Activated naive CD8-positive, alpha-beta T cell treated with anti-CD3 and anti-CD28 coated beads for 36 hours (primary cell): ENCODE measurements at regions not wholly inside any gene's neighbourhood (a gene's known extent, or its start where the extent isn't known, plus 50 kb on each side); places are given as distances from the start of the nearest gene placed in this dataset.
A peak's percentile ranks its signal among the peaks of the same experiment; 100 is the strongest.
"Not testable (repeated sequence)": the region's sequence is repeated elsewhere in the genome, so short reads cannot be mapped to it uniquely, and the experiment has no call there.

Source experiments
- DNase-seq: peaks from one replicate; pipeline ENCODE4 v3.0.0; 2021
- H3K27ac Mint-ChIP-seq: one replicate; pipeline ENCODE4 v1.8.0; 2022; ENCODE audit warnings: mild to moderate bottlenecking, moderate library complexity, mixed read lengths
- H3K27me3 Mint-ChIP-seq: one replicate; pipeline ENCODE4 v1.8.0; 2022; ENCODE audit warnings: mild to moderate bottlenecking, mixed read lengths
- H3K36me3 Mint-ChIP-seq: one replicate; pipeline ENCODE4 v1.8.0; 2021; ENCODE audit warnings: mild to moderate bottlenecking, mixed read lengths
- H3K4me1 Mint-ChIP-seq: one replicate; pipeline ENCODE4 v1.8.0; 2021; ENCODE audit warnings: mixed read lengths
- H3K4me3 Mint-ChIP-seq: one replicate; pipeline ENCODE4 v1.8.0; 2022; ENCODE audit warnings: mild to moderate bottlenecking, moderate library complexity, mixed read lengths
- H3K9me3 Mint-ChIP-seq: one replicate; pipeline ENCODE4 v1.8.0; 2022; ENCODE audit warnings: mixed read lengths

GRCh38 chr12:68476794-68477193, 133.9 kb upstream of the RAP1B start:
- no peak for DNase-seq
- H3K4me1 Mint-ChIP-seq, result peaks cover 17% of the 10 kb centered on the region
- peaks cover 6% of the 10 kb centered on the region for H3K9me3 Mint-ChIP-seq
- no peak overlapping the region for H3K4me3 Mint-ChIP-seq
- no peak overlapping the region for H3K27ac Mint-ChIP-seq
- H3K27me3 Mint-ChIP-seq, result no peaks in the 10 kb centered on the region
- peaks cover 13% of the 10 kb centered on the region for H3K36me3 Mint-ChIP-seq

- peaks cover 6% of the 10 kb centered on the region for H3K9me3 Mint-ChIP-seq
- no peak overlapping the region for H3K27ac Mint-ChIP-seq
- no peaks in the 10 kb centered on the region for H3K27me3 Mint-ChIP-seq
- no peak for DNase-seq
- peaks cover 22% of the 10 kb centered on the region for H3K4me1 Mint-ChIP-seq
- H3K36me3 Mint-ChIP-seq, result peaks cover 13% of the 10 kb centered on the region
- no peak overlapping the region for H3K4me3 Mint-ChIP-seq
Observed at GRCh38 chr12:68477261-68477772, 133.4 kb upstream of the RAP1B start.

GRCh38 chr12:68477906-68478305, 132.8 kb upstream of the RAP1B start:
- DNase-seq, result no peak
- H3K4me3 Mint-ChIP-seq, result no peak overlapping the region
- no peaks in the 10 kb centered on the region for H3K27me3 Mint-ChIP-seq
- H3K4me1 Mint-ChIP-seq, result peaks cover 27% of the 10 kb centered on the region
- H3K9me3 Mint-ChIP-seq, result peaks cover 6% of the 10 kb centered on the region
- peaks cover 13% of the 10 kb centered on the region for H3K36me3 Mint-ChIP-seq
- H3K27ac Mint-ChIP-seq, result no peak overlapping the region

DNA sequence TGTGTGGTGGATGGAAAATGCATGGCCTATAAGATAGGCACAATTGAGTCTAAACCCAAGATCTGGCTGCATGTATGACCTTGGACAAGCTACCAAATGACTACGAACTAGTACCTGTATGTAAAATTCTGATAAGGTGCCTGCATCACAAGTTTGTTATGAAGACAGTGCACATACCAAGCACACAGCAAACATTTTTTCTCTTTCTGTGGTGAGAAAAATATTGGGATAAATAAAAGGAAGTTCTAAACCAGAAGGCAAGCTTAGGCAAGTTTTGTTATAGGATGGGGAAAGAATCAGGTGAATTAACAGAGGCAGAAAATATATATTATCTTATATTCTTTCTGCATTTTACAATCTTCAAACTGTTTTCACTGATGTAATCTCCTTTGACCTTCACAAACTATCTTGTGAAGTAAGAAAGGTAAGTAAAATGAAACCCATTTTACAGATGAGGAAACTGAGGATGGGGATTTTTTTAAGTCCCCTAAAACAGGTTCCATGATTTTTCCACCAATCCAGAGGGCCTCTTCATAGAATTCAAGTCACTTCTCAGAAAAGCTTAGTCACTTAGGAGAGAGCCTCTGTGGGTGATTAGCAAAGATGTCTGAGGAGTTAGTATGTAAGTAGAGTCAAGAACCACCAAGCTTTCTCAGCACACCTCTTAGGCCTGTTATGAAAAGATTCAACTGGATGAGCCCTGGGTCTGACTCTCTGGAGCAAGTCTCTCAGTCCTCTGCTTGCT, 132.0 kb upstream of the RAP1B start:
- Mint-ChIP-seq H3K27ac (no peak overlapping the region), H3K4me3 (no peak overlapping the region), H3K9me3 (peaks cover 6% of the 10 kb centered on the region), H3K36me3 (peaks cover 13% of the 10 kb centered on the region), H3K4me1 (peaks cover 32% of the 10 kb centered on the region), H3K27me3 (no peaks in the 10 kb centered on the region)
- no peak for DNase-seq

- Mint-ChIP-seq H3K4me3 (no peak overlapping the region), H3K27me3 (no peaks in the 10 kb centered on the region), H3K4me1 (peaks cover 35% of the 10 kb centered on the region), H3K27ac (no peak overlapping the region), H3K36me3 (peaks cover 13% of the 10 kb centered on the region), H3K9me3 (peaks cover 6% of the 10 kb centered on the region)
- no peak for DNase-seq
Observed at GRCh38 chr12:68479261-68479895, 131.3 kb upstream of the RAP1B start.

- Mint-ChIP-seq H3K27ac (no peak overlapping the region), H3K4me3 (no peak overlapping the region), H3K4me1 (peaks cover 35% of the 10 kb centered on the region), H3K36me3 (peaks cover 13% of the 10 kb centered on the region), H3K9me3 (peaks cover 6% of the 10 kb centered on the region), H3K27me3 (no peaks in the 10 kb centered on the region)
- DNase-seq, result no peak
Observed at GRCh38 chr12:68479896-68480291, 130.8 kb upstream of the RAP1B start.

GRCh38 chr12:68480526-68480925, 130.2 kb upstream of the RAP1B start:
- DNase-seq, result no peak
- Mint-ChIP-seq H3K4me1 (peaks cover 35% of the 10 kb centered on the region), H3K9me3 (peaks cover 6% of the 10 kb centered on the region), H3K27ac (peak overlapping the region; percentile 91), H3K27me3 (no peaks in the 10 kb centered on the region), H3K36me3 (peaks cover 13% of the 10 kb centered on the region), H3K4me3 (no peak overlapping the region)

- peak overlapping the region; percentile 5 for H3K4me3 Mint-ChIP-seq
- peaks cover 13% of the 10 kb centered on the region for H3K36me3 Mint-ChIP-seq
- no peaks in the 10 kb centered on the region for H3K27me3 Mint-ChIP-seq
- peaks cover 35% of the 10 kb centered on the region for H3K4me1 Mint-ChIP-seq
- H3K27ac Mint-ChIP-seq, result peak overlapping the region; percentile 91
- DNase-seq, result no peak
- H3K9me3 Mint-ChIP-seq, result peaks cover 6% of the 10 kb centered on the region
Observed at GRCh38 chr12:68481181-68481941, 129.3 kb upstream of the RAP1B start.

DNA sequence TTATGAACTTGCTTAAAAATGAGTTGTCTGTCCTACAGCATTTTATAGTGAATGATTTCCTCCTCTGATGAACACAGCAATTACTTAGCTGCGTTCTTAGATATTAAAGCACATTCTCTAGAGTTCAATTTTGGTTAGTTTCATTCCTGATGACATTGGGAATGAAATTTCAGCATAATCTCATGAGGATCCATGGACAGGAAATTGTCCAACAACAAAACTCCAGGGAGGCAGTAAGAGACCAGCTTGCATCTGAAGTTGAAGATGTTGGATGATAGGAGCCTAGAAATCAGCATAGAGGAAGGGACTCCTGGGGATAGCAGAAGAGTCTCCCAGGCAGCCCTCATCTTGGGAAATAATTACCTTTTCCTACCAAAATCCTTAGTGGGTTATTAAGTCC, 128.7 kb upstream of the RAP1B start:
- H3K4me3 Mint-ChIP-seq, result no peak overlapping the region
- H3K36me3 Mint-ChIP-seq, result peaks cover 13% of the 10 kb centered on the region
- H3K27me3 Mint-ChIP-seq, result no peaks in the 10 kb centered on the region
- peaks cover 6% of the 10 kb centered on the region for H3K9me3 Mint-ChIP-seq
- H3K4me1 Mint-ChIP-seq, result peaks cover 35% of the 10 kb centered on the region
- DNase-seq, result no peak
- peak overlapping the region; percentile 91 for H3K27ac Mint-ChIP-seq

DNA sequence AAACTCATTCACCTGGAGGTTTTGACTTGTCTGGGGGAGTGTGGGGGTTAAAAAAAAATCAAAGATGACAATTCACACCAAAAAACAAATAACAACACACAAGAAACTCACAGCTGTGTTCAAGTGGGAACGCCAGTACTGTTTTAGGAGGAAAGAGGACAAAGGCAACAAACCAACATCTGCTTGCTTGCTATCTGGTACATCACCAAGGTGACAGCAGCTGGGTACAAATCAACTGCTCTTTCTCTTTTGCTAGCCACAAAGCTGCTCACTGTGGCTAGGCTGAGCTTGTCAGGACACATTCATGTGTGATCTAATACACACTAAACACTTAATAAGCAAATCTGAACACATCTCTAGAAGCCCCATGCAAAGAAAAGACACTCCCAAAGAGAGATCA, 128.0 kb upstream of the RAP1B start:
- no peaks in the 10 kb centered on the region for H3K27me3 Mint-ChIP-seq
- no peak for DNase-seq
- peaks cover 13% of the 10 kb centered on the region for H3K36me3 Mint-ChIP-seq
- H3K27ac Mint-ChIP-seq, result no peak overlapping the region
- no peak overlapping the region for H3K4me3 Mint-ChIP-seq
- H3K9me3 Mint-ChIP-seq, result peaks cover 6% of the 10 kb centered on the region
- H3K4me1 Mint-ChIP-seq, result peaks cover 35% of the 10 kb centered on the region

GRCh38 chr12:68483592-68484383, 126.9 kb upstream of the RAP1B start:
- Mint-ChIP-seq H3K27ac (no peak overlapping the region), H3K27me3 (no peaks in the 10 kb centered on the region), H3K9me3 (peaks cover 6% of the 10 kb centered on the region), H3K4me1 (peaks cover 35% of the 10 kb centered on the region), H3K4me3 (no peak overlapping the region), H3K36me3 (peaks cover 13% of the 10 kb centered on the region)
- no peak for DNase-seq

- H3K9me3 Mint-ChIP-seq, H3K27me3 Mint-ChIP-seq: not testable (repeated sequence)
Observed at GRCh38 chr12:68484578-68484977, 126.1 kb upstream of the RAP1B start.

DNA sequence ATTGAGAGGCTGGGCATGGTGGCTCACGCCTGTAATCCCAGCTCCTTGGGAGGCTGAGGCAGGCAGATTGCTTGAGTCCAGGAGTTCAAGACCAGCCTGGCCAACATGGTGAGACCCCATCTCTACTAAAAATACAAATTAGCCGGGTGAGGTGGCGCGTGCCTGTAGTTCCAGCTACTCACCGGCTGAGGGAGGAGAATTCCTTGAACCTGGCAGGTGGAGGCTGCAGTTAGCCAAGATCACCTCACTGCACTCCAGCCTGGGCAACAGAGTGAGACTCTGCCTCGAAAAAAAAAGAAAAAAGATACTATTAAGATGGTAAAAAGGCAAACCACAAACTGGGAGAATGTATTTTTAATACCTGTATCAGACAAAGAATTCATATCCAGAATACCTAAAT, 124.2 kb upstream of the RAP1B start:
- H3K27me3 Mint-ChIP-seq, H3K9me3 Mint-ChIP-seq, H3K4me3 Mint-ChIP-seq, DNase-seq, H3K36me3 Mint-ChIP-seq, H3K27ac Mint-ChIP-seq: not testable (repeated sequence)
- peaks cover 28% of the 10 kb centered on the region for H3K4me1 Mint-ChIP-seq

More at GRCh38 chr12:68484578-68484977, 126.1 kb upstream of the RAP1B start:
- Mint-ChIP-seq H3K4me1 (peaks cover 31% of the 10 kb centered on the region), H3K36me3 (peaks cover 13% of the 10 kb centered on the region)
- not testable (repeated sequence) for H3K4me3 Mint-ChIP-seq, H3K27ac Mint-ChIP-seq, DNase-seq

DNA sequence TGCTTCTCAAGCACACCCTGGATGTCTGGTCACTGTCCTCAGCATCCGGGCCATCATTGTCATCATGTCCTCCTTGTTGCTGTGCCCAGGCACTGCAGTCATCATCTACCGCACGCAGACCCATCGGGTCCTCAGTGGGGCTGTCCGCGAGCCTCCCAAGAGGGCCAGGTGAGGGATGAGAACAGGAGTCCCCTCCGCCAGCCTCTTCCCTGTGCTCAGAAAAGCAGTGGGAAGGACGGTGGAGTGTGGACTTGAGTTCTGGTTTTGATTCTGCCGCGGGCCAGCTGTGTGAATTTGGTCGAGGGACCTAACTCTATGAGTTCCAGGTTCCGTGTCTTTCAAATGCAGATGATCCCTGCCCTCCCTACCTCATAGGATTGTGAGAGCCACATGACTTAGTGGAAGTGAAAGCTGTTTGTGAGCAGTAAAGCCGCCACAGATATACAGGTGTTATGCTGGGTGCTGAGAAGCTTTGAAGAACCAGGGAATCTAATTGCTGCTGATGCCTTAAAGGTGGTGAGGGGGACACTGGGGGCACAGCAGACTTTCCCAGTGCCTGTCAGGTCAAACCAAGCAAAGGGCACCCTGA, 122.9 kb upstream of the RAP1B start:
- no peak for DNase-seq
- Mint-ChIP-seq H3K4me1 (peaks cover 17% of the 10 kb centered on the region), H3K9me3 (peaks cover 3% of the 10 kb centered on the region), H3K27ac (no peak overlapping the region), H3K36me3 (peaks cover 3% of the 10 kb centered on the region), H3K4me3 (no peak overlapping the region), H3K27me3 (no peaks in the 10 kb centered on the region)
